ENCODE measurements at regions not wholly inside any gene's neighbourhood (a gene's known extent, or its start where the extent isn't known, plus 50 kb on each side); places are given as distances from the start of the nearest gene placed in this dataset.
"Not testable (repeated sequence)": the region's sequence is repeated elsewhere in the genome, so short reads cannot be mapped to it uniquely, and the experiment has no call there.

DNA sequence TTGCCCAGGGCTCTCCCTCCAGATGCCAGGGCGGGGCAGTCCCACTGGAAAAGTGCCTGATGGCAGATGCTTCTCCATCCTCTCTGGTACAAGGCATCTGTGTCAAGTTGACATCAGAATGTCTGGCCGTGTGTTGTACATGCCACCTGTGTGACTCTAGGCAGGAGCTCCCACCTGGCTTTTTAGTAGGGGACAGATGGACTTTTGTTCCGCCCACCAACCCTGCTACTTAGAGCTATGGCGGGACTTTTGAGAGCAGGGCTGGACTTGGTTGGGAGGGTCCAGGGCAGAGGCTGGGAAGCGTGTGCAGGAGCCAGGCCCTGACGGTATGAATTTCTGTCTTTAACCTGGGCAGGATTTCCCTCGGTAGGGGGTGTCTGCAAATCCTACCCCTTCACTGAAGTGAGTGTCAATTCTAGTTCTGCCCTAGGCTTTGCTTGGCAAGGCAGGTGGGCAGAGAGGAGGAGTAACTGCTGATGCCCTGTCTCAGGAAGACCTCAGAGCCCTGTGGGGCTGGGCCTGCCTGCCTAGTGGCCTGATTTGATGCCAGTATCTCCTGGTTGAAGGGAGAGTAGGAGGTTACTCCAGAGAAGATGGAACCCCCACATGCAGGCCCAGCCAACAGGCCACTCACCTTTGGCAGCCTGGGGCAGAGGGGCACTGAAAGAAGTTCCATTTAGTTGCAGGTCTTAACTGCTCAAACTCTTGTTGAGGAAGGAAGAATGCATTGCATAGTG is 99.1 kb downstream of the PJA1 start:
- H3K4me3 ChIP-seq (ENCODE audit: control insufficient read depth, low read depth, low read length) = no peak overlapping the region
- DNase-seq (ENCODE audit: low read depth) = no peak
- TF ChIP-seq CTCF (conservative IDR thresholded peaks at IDR 0.05; ENCODE audit: control insufficient read depth, insufficient read depth, low read depth, low read length) = no peak

DNA sequence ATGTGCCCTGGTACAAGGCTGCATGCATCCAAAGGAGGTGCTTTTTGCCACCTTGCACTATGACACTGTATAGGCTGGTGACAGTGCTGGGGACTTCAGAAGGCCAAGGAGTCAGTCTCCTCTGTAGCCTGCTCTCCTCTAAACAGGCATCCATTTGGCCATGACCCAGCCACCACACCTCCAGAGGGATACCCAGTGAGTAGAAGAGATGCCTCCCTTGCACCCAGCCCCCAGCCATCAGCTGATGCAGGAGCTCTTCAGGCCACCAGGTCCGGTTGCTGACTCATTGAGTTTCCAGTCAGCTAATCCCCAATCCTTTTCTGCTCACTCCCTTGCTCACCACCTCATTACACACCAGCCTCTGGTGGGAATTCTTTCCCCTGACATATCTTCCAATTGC is 99.8 kb downstream of the PJA1 start:
- peak; percentile 44 for DNase-seq (ENCODE audit: low read depth)
- TF ChIP-seq CTCF (conservative IDR thresholded peaks at IDR 0.05; ENCODE audit: control insufficient read depth, insufficient read depth, low read depth, low read length) = no peak
- no peak overlapping the region for H3K4me3 ChIP-seq (ENCODE audit: control insufficient read depth, low read depth, low read length)

DNA sequence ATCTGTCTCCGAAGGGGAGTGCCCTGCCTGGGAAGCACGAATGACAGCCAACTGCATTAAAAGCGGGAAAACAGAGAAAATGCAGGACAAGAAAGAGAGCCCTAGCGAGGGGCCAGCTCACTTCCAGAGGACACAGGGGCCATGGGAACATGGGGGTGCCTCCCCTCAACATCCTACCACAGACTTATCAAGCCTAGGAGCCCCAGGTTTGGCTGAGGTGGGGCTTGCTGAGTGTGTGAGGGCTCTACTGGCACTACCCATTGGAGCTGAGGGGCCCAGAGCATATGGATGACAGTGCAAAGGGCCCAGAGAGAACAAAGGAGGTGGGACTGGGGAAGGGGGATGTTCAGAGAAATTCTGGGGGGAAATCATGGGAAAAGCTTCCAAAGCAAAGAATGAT is 101.8 kb downstream of the PJA1 start:
- DNase-seq (ENCODE audit: low read depth) = no peak

GRCh38 chrX:69062493-69062892 is 102.8 kb downstream of the PJA1 start:
- no peak for TF ChIP-seq CTCF (conservative IDR thresholded peaks at IDR 0.05; ENCODE audit: control insufficient read depth, insufficient read depth, low read depth, low read length)
- H3K4me3 ChIP-seq (ENCODE audit: control insufficient read depth, low read depth, low read length) = no peak overlapping the region
- DNase-seq (ENCODE audit: low read depth) = no peak

More for the DNA sequence above, 101.8 kb downstream of the PJA1 start:
- H3K4me3 ChIP-seq (ENCODE audit: control insufficient read depth, low read depth, low read length) = no peak overlapping the region
- TF ChIP-seq CTCF (conservative IDR thresholded peaks at IDR 0.05; ENCODE audit: control insufficient read depth, insufficient read depth, low read depth, low read length) = no peak

- peak; percentile 50 for DNase-seq (ENCODE audit: low read depth)
- peak; percentile 53 for TF ChIP-seq CTCF (conservative IDR thresholded peaks at IDR 0.05; ENCODE audit: control insufficient read depth, insufficient read depth, low read depth, low read length)
- no peak overlapping the region for H3K4me3 ChIP-seq (ENCODE audit: control insufficient read depth, low read depth, low read length)
Observed at GRCh38 chrX:69060631-69061408, 104.4 kb downstream of the PJA1 start.

GRCh38 chrX:69055193-69055592 is 110.1 kb downstream of the PJA1 start:
- no peak for TF ChIP-seq CTCF (conservative IDR thresholded peaks at IDR 0.05; ENCODE audit: control insufficient read depth, insufficient read depth, low read depth, low read length)
- DNase-seq (ENCODE audit: low read depth) = no peak
- no peak overlapping the region for H3K4me3 ChIP-seq (ENCODE audit: control insufficient read depth, low read depth, low read length)

GRCh38 chrX:69054497-69054896 is 110.8 kb downstream of the PJA1 start:
- DNase-seq (ENCODE audit: low read depth); H3K4me3 ChIP-seq (ENCODE audit: control insufficient read depth, low read depth, low read length): not testable (repeated sequence)
